ENCODE measurements at regions not wholly inside any gene's neighbourhood (a gene's known extent, or its start where the extent isn't known, plus 50 kb on each side); places are given as distances from the start of the nearest gene placed in this dataset.
"Not testable (repeated sequence)": the region's sequence is repeated elsewhere in the genome, so short reads cannot be mapped to it uniquely, and the experiment has no call there.

- TF ChIP-seq CTCF, POLR2AphosphoS5, POLR2A (IDR thresholded peaks at IDR 0.05): not testable (repeated sequence)
Measured at GRCh38 chr10:2315045-2315485, 577.7 kb upstream of the ADARB2 start.
